RWPE2 (cell line): ENCODE measurements at regions not wholly inside any gene's neighbourhood (a gene's known extent, or its start where the extent isn't known, plus 50 kb on each side); places are given as distances from the start of the nearest gene placed in this dataset.
"Not testable (repeated sequence)": the region's sequence is repeated elsewhere in the genome, so short reads cannot be mapped to it uniquely, and the experiment has no call there.

Experiments used
- ATAC-seq: fragments of 200-7000 bp; cut with Tn5 transposase; 3 replicates; pipeline ENCODE4 v1.9.1; 2021; ENCODE audit warnings: low read depth
- DNase-seq: peaks from one replicate; pipeline ENCODE4 v3.0.0-alpha.2; 2020; ENCODE audit warnings: low spot score
- H3K27ac ChIP-seq: fragments of 450-650 bp; 2 replicates; pipeline ENCODE4 v1.5.1; 2017; ENCODE audit warnings: mild to moderate bottlenecking; ENCODE audit not compliant: poor library complexity, severe bottlenecking
- H3K27me3 ChIP-seq: fragments of 250-450 bp; sonication (Bioruptor Pico); 2 replicates; pipeline ENCODE4 v1.5.1; 2021; ENCODE audit warnings: mild to moderate bottlenecking, moderate library complexity; ENCODE audit not compliant: insufficient read depth, poor library complexity, severe bottlenecking
- H3K36me3 ChIP-seq: fragments of 250-450 bp; sonication (Bioruptor Pico); 2 replicates; pipeline ENCODE4 v1.5.1; 2020; ENCODE audit warnings: low read depth, mild to moderate bottlenecking, moderate library complexity
- H3K4me1 ChIP-seq: fragments of 250-450 bp; sonication (Bioruptor Pico); 2 replicates; pipeline ENCODE4 v1.5.1; 2021; ENCODE audit warnings: mild to moderate bottlenecking, moderate library complexity; ENCODE audit not compliant: insufficient read depth, poor library complexity, severe bottlenecking
- H3K4me3 ChIP-seq: fragments of 250-450 bp; sonication (Bioruptor Pico); 2 replicates; pipeline ENCODE4 v1.5.1; 2021; ENCODE audit warnings: mild to moderate bottlenecking, moderate library complexity; ENCODE audit not compliant: severe bottlenecking
- H3K9me3 ChIP-seq: fragments of 250-450 bp; sonication (Bioruptor Pico); 2 replicates; pipeline ENCODE4 v1.5.1; 2021; ENCODE audit warnings: mild to moderate bottlenecking, moderate library complexity; ENCODE audit not compliant: severe bottlenecking
- TF ChIP-seq, protein P1 (sequence below): fragments of 450-650 bp; IDR thresholded peaks from one replicate; pipeline ENCODE4 v1.5.1; 2017; ENCODE audit warnings: mild to moderate bottlenecking, moderate library complexity; ENCODE audit not compliant: poor library complexity, severe bottlenecking

DNA sequence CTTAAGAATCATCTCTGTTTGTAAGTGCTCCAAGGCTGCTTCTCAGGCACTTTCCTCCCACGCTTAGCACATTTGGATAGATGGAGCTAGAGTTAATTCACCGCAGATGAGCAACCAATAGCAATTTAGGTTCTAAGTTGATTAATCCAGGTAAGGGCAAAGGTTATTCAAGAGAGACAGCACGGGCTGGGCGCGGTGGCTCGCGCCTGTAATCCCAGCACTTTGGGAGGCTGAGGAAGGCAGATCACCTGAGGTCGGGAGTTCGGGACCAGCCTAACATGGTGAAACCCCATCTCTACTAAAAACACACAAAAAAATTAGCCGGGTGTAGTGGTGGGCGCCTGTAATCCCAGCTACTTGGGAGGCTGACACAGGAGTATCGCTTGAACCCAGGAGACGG is 54.5 kb upstream of the UNC13C start:
- H3K27ac ChIP-seq, ATAC-seq, H3K36me3 ChIP-seq: not testable (repeated sequence)

GRCh38 chr15:53918180-53919079 is 59.8 kb upstream of the UNC13C start:
- no peak for DNase-seq
- ATAC-seq, result no peak
- H3K4me3 ChIP-seq, result no peak overlapping the region
- H3K27me3 ChIP-seq, result peaks cover 17% of the 10 kb centered on the region
- H3K36me3 ChIP-seq, result no peaks in the 10 kb centered on the region
- H3K4me1 ChIP-seq, result no peaks in the 10 kb centered on the region
- H3K9me3 ChIP-seq, result no peaks in the 10 kb centered on the region
- TF ChIP-seq, protein P1, sequence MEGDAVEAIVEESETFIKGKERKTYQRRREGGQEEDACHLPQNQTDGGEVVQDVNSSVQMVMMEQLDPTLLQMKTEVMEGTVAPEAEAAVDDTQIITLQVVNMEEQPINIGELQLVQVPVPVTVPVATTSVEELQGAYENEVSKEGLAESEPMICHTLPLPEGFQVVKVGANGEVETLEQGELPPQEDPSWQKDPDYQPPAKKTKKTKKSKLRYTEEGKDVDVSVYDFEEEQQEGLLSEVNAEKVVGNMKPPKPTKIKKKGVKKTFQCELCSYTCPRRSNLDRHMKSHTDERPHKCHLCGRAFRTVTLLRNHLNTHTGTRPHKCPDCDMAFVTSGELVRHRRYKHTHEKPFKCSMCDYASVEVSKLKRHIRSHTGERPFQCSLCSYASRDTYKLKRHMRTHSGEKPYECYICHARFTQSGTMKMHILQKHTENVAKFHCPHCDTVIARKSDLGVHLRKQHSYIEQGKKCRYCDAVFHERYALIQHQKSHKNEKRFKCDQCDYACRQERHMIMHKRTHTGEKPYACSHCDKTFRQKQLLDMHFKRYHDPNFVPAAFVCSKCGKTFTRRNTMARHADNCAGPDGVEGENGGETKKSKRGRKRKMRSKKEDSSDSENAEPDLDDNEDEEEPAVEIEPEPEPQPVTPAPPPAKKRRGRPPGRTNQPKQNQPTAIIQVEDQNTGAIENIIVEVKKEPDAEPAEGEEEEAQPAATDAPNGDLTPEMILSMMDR, result no peak
- H3K27ac ChIP-seq, result no peak overlapping the region

More for the DNA sequence above, 54.5 kb upstream of the UNC13C start:
- not testable (repeated sequence) for H3K4me1 ChIP-seq, H3K4me3 ChIP-seq, H3K9me3 ChIP-seq, DNase-seq
- peaks cover 38% of the 10 kb centered on the region for H3K27me3 ChIP-seq

GRCh38 chr15:53917109-53917508 is 61.1 kb upstream of the UNC13C start:
- TF ChIP-seq, protein P1, result no peak
- DNase-seq, result no peak
- Histone ChIP-seq H3K4me3 (no peak overlapping the region), H3K9me3 (no peaks in the 10 kb centered on the region), H3K4me1 (no peaks in the 10 kb centered on the region), H3K27me3 (peaks cover 6% of the 10 kb centered on the region), H3K36me3 (no peaks in the 10 kb centered on the region), H3K27ac (no peak overlapping the region)
- ATAC-seq, result no peak

- H3K36me3 ChIP-seq, result no peaks in the 10 kb centered on the region
- DNase-seq (no peak), ATAC-seq (no peak)
- H3K4me1 ChIP-seq, result peaks cover 11% of the 10 kb centered on the region
- TF ChIP-seq, protein P1, result no peak
- no peak overlapping the region for H3K27ac ChIP-seq
- no peak overlapping the region for H3K4me3 ChIP-seq
- H3K27me3 ChIP-seq, result no peaks in the 10 kb centered on the region
- H3K9me3 ChIP-seq, result no peaks in the 10 kb centered on the region
Measured at GRCh38 chr15:53911431-53911830, 66.8 kb upstream of the UNC13C start.

GRCh38 chr15:53910852-53911251 is 67.4 kb upstream of the UNC13C start:
- Histone ChIP-seq H3K4me1 (peaks cover 11% of the 10 kb centered on the region), H3K27ac (no peak overlapping the region), H3K27me3 (no peaks in the 10 kb centered on the region), H3K4me3 (no peak overlapping the region), H3K36me3 (no peaks in the 10 kb centered on the region), H3K9me3 (no peaks in the 10 kb centered on the region)
- no peak for ATAC-seq
- TF ChIP-seq, protein P1, result no peak
- no peak for DNase-seq
